ENCODE measurements at regions not wholly inside any gene's neighbourhood (a gene's known extent, or its start where the extent isn't known, plus 50 kb on each side); places are given as distances from the start of the nearest gene placed in this dataset.
"Not testable (repeated sequence)": the region's sequence is repeated elsewhere in the genome, so short reads cannot be mapped to it uniquely, and the experiment has no call there.

GRCh38 chr6:43999628-44000027 lies 127.6 kb downstream of the MRPL14 start:
- DNase-seq (ENCODE audit: low read depth, low spot score) = no peak

GRCh38 chr6:43998592-43999243 lies 128.5 kb downstream of the MRPL14 start:
- not testable (repeated sequence) for DNase-seq (ENCODE audit: low read depth, low spot score)

- not testable (repeated sequence) for DNase-seq (ENCODE audit: low read depth, low spot score)
Measured at GRCh38 chr6:43997990-43998585, 129.2 kb downstream of the MRPL14 start.

GRCh38 chr6:43997345-43997677 lies 129.9 kb downstream of the MRPL14 start:
- no peak for DNase-seq (ENCODE audit: low read depth, low spot score)

GRCh38 chr6:43996618-43997344 lies 130.5 kb downstream of the MRPL14 start:
- no peak for DNase-seq (ENCODE audit: low read depth, low spot score)

DNA sequence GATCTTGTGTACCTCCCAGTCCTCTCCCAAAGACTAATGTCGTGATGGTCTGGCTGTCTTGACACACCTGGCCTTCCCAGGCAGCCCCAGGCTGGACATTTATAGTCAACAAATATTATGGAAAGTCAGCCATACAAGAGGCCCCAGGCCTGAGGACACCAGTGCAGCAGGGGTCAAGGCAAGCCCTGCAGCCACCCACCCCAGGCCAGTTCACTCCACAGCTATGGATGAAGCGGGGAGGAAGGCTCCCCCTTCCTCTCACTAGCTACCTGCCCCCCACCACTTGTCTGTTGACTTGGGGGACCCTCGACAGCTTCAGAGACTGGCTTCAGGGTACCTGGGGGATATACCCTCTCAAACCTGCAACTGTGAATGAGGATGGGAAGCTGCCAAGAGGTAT lies 132.1 kb downstream of the MRPL14 start:
- DNase-seq (ENCODE audit: low read depth, low spot score) = no peak

- no peak for DNase-seq (ENCODE audit: low read depth, low spot score)
Measured at GRCh38 chr6:43993881-43994523, 133.2 kb downstream of the MRPL14 start.

GRCh38 chr6:43992783-43993644 lies 134.2 kb downstream of the MRPL14 start:
- no peak for DNase-seq (ENCODE audit: low read depth, low spot score)

DNA sequence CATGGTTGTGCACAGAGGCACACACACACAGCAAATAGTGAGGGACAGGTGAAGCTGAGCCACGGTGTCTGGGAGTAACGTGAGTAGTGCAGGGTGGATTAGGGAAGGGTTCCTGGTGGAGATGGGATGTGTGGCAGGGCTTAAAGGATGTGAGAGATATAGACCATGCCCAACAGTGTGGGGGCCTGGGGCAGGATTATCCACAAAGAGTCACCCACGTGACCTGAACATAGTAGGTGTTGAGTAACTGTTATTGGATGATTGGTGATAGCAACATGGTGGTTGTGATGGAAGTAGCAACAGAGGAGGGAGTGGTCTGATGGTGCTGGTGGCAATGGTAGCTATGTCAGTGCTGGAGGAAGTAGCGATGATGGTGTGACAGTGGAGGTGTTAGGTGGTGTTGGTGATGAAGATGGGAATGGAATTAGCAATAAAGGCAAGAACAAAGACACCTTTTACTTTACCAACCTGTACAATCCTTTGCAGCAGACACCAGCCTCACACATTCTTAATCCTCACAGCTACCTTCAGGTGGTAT lies 135.1 kb downstream of the MRPL14 start:
- no peak for DNase-seq (ENCODE audit: low read depth, low spot score)

DNA sequence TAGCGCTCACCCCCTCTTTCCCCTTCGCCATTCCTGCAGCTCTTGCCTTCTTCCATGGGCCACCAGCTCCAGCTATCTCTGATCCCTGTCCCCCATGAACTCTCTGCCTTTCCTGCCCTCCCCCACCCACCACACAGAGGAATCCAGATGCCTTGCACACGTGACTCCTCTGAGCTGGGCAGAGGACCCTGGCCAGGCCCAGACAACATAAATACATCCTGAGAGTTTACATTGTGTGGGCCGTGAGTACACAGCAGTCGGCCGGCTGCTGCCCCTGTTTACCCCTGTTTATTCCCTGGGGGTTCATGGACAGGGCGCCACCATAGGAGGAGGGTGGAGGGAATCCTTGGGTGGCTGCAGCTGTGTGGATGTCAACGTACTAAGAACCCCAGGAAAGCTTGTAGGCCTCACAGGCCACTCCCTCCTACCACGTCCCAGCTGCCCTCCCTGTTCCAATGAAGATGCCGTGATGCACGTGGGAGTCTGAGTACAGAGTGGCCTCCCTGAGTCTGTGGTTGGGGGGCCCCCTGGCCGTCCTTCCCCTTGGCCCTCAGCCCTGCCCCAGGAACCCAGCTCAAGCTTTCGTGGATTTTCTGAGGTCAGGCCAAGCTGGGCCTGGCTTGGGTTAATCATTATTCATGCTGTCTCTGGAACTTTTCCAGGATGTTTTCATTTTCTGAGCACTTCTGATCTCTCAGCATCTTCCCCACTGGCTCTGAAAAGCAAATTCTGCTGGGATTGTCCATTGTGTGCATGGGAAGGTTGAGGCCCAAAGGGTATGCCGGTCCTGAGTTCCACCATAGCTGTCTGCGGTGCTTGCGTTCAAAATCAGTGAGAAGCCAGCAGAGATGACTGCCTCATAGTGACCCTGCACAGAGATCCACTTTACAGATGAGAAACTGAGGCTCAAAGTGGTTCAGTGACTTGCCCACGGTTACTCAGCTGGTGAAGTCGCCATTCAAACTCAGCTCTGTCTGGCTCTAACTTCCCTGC lies 136.3 kb downstream of the MRPL14 start:
- no peak for DNase-seq (ENCODE audit: low read depth, low spot score)

GRCh38 chr6:43990275-43990626 lies 137.0 kb downstream of the MRPL14 start:
- DNase-seq (ENCODE audit: low read depth, low spot score) = no peak

- no peak for DNase-seq (ENCODE audit: low read depth, low spot score)
Measured at GRCh38 chr6:43989581-43990146, 137.6 kb downstream of the MRPL14 start.

GRCh38 chr6:43988801-43989200 lies 138.5 kb downstream of the MRPL14 start:
- DNase-seq (ENCODE audit: low read depth, low spot score) = no peak

DNA sequence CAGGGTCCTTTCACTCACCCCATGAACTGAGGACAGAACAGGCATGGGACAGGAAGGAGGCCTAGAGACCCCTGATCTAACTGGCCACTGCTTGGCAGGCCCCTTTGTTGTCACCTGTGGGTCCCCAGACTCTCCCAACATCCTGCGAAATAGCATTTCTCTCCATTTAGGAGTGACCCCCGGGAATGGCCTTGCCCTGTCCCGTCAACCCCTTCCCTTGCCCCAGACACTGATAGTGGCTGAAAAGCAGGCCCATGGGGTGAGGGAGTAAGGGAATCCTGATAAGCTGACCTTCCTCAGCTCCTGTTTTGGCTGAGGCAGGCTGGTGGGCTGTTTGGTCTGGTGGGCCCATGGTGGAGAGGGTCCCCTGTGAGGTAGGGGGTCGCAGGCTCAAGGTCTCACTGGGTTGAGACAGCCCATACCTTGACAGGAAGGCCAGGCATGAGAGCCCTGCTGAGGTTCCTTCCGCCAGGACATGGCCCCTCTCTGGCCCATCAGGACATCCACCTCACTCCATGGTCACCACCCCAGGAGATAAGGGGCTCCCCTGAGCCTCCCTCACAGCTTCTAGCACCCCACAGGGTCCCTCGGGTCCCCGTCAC lies 139.3 kb downstream of the MRPL14 start:
- no peak for DNase-seq (ENCODE audit: low read depth, low spot score)

- DNase-seq (ENCODE audit: low read depth, low spot score) = no peak
Measured at GRCh38 chr6:43986177-43986825, 141.0 kb downstream of the MRPL14 start.

- no peak for DNase-seq (ENCODE audit: low read depth, low spot score)
Measured at GRCh38 chr6:43985329-43985728, 141.9 kb downstream of the MRPL14 start.

- no peak for DNase-seq (ENCODE audit: low read depth, low spot score)
Measured at GRCh38 chr6:43984442-43985321, 142.6 kb downstream of the MRPL14 start.

DNA sequence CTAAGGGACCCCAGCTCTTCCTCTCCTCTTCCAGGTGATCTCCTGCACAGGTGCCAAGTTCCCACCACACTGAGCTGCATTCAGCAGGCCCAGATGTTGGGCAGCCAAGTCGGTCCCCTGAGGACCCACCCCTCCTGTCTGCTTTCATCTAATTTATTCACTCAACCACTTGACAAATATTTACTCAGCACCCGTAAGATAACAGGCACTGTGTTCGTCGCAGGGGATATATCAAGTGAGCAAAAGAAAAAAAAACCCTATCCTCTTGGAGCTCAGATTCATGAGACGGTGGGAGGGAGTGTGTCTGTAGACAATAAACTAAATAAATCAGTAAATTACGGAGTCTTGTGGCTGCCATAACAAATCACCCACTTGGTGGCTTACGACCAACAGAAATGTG lies 143.6 kb downstream of the MRPL14 start:
- no peak for DNase-seq (ENCODE audit: low read depth, low spot score)
